ENCODE measurements at regions not wholly inside any gene's neighbourhood (a gene's known extent, or its start where the extent isn't known, plus 50 kb on each side); places are given as distances from the start of the nearest gene placed in this dataset.
"Not testable (repeated sequence)": the region's sequence is repeated elsewhere in the genome, so short reads cannot be mapped to it uniquely, and the experiment has no call there.

GRCh38 chr1:38486085-38486484, 373.5 kb downstream of the RRAGC start:
- FAIRE-seq (no peak), DNase-seq (ENCODE audit: insufficient read length, low spot score) (no peak)
- TF ChIP-seq PAX5 (IDR thresholded peaks at IDR 0.05; ENCODE audit: insufficient read depth, low read length, severe bottlenecking) (no peak), SPI1 (IDR thresholded peaks at IDR 0.05; ENCODE audit: low read depth, low read length) (no peak), POLR2AphosphoS5 (IDR thresholded peaks at IDR 0.05; ENCODE audit: low read depth, low read length) (no peak), TAF1 (IDR thresholded peaks at IDR 0.05; ENCODE audit: low read depth, low read length) (no peak)

GRCh38 chr1:38481871-38482826, 377.4 kb downstream of the RRAGC start:
- no peak for DNase-seq (ENCODE audit: insufficient read length, low spot score)
- FAIRE-seq: peak; percentile 51
- TF ChIP-seq SPI1 (IDR thresholded peaks at IDR 0.05; ENCODE audit: low read depth, low read length) (peak; percentile 84), POLR2AphosphoS5 (IDR thresholded peaks at IDR 0.05; ENCODE audit: low read depth, low read length) (no peak), PAX5 (IDR thresholded peaks at IDR 0.05; ENCODE audit: insufficient read depth, low read length, severe bottlenecking) (no peak), POU2F2 (IDR thresholded peaks at IDR 0.05; ENCODE audit: low read depth, low read length) (no peak), TAF1 (IDR thresholded peaks at IDR 0.05; ENCODE audit: low read depth, low read length) (no peak)

- not testable (repeated sequence) for FAIRE-seq; DNase-seq (ENCODE audit: insufficient read length, low spot score)
These were observed 379.9 kb downstream of the RRAGC start for GRCh38 chr1:38479662-38480061.

- FAIRE-seq (peak; percentile 43), DNase-seq (ENCODE audit: insufficient read length, low spot score) (no peak)
- no peak for TF ChIP-seq POLR2A (IDR thresholded peaks at IDR 0.05; ENCODE audit: low read depth, low read length)
- no peak for TF ChIP-seq PAX5 (IDR thresholded peaks at IDR 0.05; ENCODE audit: insufficient read depth, low read length, severe bottlenecking)
- no peak for TF ChIP-seq POLR2AphosphoS5 (IDR thresholded peaks at IDR 0.05; ENCODE audit: low read depth, low read length)
- TF ChIP-seq POU2F2 (IDR thresholded peaks at IDR 0.05; ENCODE audit: low read depth, low read length): no peak
- TF ChIP-seq SPI1 (IDR thresholded peaks at IDR 0.05; ENCODE audit: low read depth, low read length): no peak
- no peak for TF ChIP-seq TAF1 (IDR thresholded peaks at IDR 0.05; ENCODE audit: low read depth, low read length)
These were observed 381.8 kb downstream of the RRAGC start for GRCh38 chr1:38477811-38478210.

- DNase-seq (ENCODE audit: insufficient read length, low spot score) (no peak), FAIRE-seq (no peak)
- no peak for TF ChIP-seq POLR2AphosphoS5 (IDR thresholded peaks at IDR 0.05; ENCODE audit: low read depth, low read length)
- TF ChIP-seq SPI1 (IDR thresholded peaks at IDR 0.05; ENCODE audit: low read depth, low read length): no peak
These were observed 382.8 kb downstream of the RRAGC start for GRCh38 chr1:38476850-38477178.

- no peak for DNase-seq (ENCODE audit: insufficient read length, low spot score)
- 0 out of 2 replicates have a peak, but pooled peaks have one; percentile 1 for TF ChIP-seq TAF1 (IDR thresholded peaks at IDR 0.05; ENCODE audit: low read depth, low read length)
- no peak for TF ChIP-seq POLR2A (IDR thresholded peaks at IDR 0.05; ENCODE audit: low read depth, low read length)
- FAIRE-seq: peak; percentile 26
These were observed 383.3 kb downstream of the RRAGC start for GRCh38 chr1:38476111-38476849.

- FAIRE-seq (no peak), DNase-seq (ENCODE audit: insufficient read length, low spot score) (no peak)
- no peak for TF ChIP-seq POU2F2 (IDR thresholded peaks at IDR 0.05; ENCODE audit: low read depth, low read length)
- TF ChIP-seq POLR2A (IDR thresholded peaks at IDR 0.05; ENCODE audit: low read depth, low read length): peak; percentile 50; the same call in 1 of the 2 replicates
- TF ChIP-seq SPI1 (IDR thresholded peaks at IDR 0.05; ENCODE audit: low read depth, low read length): no peak
- TF ChIP-seq TAF1 (IDR thresholded peaks at IDR 0.05; ENCODE audit: low read depth, low read length): peak; percentile 9; the same call in 1 of the 2 replicates
These were observed 384.0 kb downstream of the RRAGC start for GRCh38 chr1:38475624-38476005.

GRCh38 chr1:38474738-38475623, 384.6 kb downstream of the RRAGC start:
- peak; percentile 99 for FAIRE-seq

GRCh38 chr1:38466487-38466886, 393.1 kb downstream of the RRAGC start:
- DNase-seq (ENCODE audit: insufficient read length, low spot score) (no peak), FAIRE-seq (no peak)
- TF ChIP-seq SPI1 (IDR thresholded peaks at IDR 0.05; ENCODE audit: low read depth, low read length) (no peak), POU2F2 (IDR thresholded peaks at IDR 0.05; ENCODE audit: low read depth, low read length) (no peak), TAF1 (IDR thresholded peaks at IDR 0.05; ENCODE audit: low read depth, low read length) (no peak), PAX5 (IDR thresholded peaks at IDR 0.05; ENCODE audit: insufficient read depth, low read length, severe bottlenecking) (no peak), POLR2A (IDR thresholded peaks at IDR 0.05; ENCODE audit: low read depth, low read length) (no peak), POLR2AphosphoS5 (IDR thresholded peaks at IDR 0.05; ENCODE audit: low read depth, low read length) (no peak)

More at GRCh38 chr1:38474738-38475623, 384.6 kb downstream of the RRAGC start:
- peak; percentile 70 for TF ChIP-seq POU2F2 (IDR thresholded peaks at IDR 0.05; ENCODE audit: low read depth, low read length)
- TF ChIP-seq POLR2A (IDR thresholded peaks at IDR 0.05; ENCODE audit: low read depth, low read length): peak; percentile 67
- peak; percentile 11 for TF ChIP-seq TAF1 (IDR thresholded peaks at IDR 0.05; ENCODE audit: low read depth, low read length)
- peak; percentile 52 for TF ChIP-seq SPI1 (IDR thresholded peaks at IDR 0.05; ENCODE audit: low read depth, low read length)
- peak; percentile 80 for TF ChIP-seq POLR2AphosphoS5 (IDR thresholded peaks at IDR 0.05; ENCODE audit: low read depth, low read length)
- TF ChIP-seq PAX5 (IDR thresholded peaks at IDR 0.05; ENCODE audit: insufficient read depth, low read length, severe bottlenecking): peak; percentile 60
- DNase-seq (ENCODE audit: insufficient read length, low spot score): peak; percentile 51

Data from GM12891 (cell line).